Stimulated activated CD4-positive, alpha-beta T cell treated with anti-CD3 and anti-CD28 coated beads, Interleukin-12 subunit alpha, Interleukin-12 subunit beta, amount 100 ng/mL, for 4 hours (primary cell): ENCODE measurements at regions not wholly inside any gene's neighbourhood (a gene's known extent, or its start where the extent isn't known, plus 50 kb on each side); places are given as distances from the start of the nearest gene placed in this dataset.

Experiments used
- DNase-seq: peaks from one replicate; pipeline ENCODE4 v3.0.0-alpha.2; 2020

DNA sequence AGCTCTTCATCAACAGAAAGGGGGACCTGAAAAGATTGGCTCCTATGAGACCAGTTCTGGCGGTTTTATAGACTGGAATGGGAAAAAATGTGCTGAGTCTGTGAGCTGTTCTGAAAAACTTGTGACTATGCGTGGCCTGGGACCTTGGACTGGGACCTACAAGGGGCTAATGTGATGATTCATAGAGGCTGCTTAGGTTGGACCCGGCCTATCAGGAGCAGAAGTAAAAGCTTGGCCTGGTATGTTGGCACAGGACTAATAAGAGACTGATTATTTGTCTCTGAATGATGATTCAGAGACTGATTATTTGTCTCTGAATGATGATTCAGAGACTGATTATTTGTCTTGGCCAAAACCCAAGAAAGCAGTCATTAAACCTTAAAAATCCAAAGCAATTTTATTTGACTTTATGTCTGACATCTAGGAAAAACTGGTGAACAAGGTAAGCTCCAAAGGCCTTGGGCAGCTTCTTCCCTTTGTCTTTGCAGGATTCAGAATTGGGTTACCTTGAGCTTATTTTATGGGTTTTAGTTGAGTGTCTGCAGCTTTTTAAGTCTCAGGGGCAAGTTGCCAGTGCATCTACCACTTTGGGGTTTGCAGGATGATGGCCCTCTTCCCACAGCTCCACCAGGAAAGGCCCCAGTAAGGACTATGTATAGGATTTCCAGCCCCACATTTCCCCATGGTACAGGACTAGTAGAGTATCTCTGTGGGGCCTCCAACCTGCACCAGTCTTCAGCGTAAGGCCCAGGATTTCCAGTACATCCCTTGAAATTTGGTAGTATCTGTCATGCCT, 390.3 kb downstream of the KDM5D start:
- DNase-seq, result no peak

DNA sequence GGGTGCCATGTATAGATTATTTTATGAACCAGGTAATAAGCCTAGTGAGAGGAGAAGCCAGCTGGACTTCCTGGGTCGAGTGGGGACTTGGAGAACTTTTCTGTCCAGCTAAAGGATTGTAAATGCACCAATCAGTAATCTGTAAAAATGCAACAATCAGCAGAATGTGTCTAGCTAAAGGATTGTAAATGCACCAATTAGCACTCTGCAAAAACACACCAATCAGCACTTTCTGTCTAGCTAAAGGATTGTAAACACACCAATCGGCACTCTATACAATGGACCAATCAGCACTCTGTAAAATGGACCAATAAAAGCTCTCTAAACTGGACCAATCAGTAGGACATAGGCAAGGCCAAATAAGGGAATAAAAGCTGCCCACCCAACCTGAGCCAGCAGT, 392.9 kb downstream of the KDM5D start:
- no peak for DNase-seq

DNA sequence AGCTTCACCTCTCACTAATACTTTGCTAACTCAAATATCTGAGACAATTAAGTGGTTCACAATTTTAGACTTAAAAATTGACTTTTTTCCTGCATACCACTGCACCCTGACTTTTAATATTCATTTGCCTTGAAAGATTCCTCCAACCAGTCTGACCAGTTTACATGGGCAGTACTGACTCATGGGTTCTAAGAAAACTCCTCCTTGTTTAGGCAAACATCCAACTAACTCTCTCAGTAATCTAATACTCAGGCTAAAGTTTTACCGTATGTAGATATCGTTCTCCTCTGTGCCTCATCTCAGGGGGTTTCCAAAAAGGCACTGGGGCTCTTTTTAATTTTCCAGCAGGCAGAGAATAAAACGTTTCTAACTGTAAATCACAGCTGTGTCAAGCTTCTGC, 422.8 kb downstream of the KDM5D start:
- DNase-seq, result no peak

DNA sequence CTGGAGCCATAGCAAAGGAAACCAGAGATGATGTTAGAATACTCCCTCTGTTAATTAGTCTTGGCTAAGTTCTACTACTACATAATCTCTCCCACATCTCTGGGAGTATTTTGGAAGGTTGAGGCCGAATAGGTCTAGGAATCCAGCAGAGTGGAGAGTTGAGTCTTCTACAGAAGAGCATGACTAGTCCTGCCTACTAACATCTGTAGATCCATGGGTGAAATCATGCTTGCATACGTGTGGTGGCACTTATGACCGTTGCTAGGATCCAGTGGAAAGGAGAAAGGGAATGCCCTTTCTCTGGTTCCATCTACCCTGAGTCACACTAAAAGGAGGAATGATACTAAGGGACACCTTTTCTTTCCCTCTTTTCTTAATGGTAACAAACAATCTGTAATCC, 425.4 kb downstream of the KDM5D start:
- DNase-seq, result no peak

DNA sequence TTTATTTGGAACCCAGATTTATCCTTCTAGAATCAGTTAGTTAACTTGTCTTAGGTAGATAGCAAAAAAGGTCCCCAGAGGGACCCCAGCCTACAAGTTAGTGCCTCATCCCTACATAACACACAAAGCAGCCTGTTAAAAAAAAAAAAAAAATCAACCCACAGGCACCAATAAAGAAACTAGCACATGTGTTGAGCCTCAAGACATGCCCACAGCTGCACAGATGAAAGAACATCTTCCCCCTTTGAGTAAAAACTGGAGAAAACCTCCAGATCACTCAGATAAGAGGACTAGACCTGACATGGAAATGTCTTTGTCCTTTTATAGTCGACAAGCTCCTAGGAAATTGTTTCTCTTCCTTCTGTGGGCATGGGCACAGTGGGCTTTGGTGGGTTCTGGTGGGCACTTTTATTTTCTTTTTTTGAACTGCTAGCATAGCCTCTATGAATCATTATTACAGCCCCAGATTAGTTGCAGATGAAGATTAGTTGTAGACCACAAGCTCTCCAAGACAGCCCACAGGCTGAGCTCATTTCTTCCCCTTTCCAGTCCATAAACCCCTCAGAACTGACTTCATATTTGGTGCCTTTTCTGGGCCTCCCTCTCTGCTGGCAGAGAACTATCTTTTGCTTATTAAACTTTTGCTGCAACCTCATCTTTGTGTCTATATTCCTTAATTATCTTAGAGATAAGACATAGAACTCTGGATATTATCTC, 427.1 kb downstream of the KDM5D start:
- DNase-seq, result no peak

DNA sequence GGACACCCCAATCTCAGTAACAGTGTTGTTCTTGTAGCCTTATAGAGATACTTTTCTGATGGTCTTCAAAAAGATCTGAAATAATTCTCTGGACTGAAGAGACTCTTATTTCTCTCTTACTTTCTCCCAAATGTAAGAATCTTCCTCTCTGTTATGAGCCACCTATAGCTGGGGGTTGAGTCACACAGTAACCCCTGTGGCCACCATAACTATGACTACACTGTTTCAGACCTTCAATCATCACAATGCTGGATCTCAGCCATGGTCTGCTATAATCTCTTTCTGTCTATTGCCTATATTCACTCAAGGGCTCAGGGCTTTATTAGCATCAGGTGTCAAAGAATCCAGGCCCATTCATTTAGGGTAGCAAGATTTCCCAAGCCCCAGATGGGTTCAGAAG, 436.9 kb downstream of the KDM5D start:
- DNase-seq, result no peak

DNA sequence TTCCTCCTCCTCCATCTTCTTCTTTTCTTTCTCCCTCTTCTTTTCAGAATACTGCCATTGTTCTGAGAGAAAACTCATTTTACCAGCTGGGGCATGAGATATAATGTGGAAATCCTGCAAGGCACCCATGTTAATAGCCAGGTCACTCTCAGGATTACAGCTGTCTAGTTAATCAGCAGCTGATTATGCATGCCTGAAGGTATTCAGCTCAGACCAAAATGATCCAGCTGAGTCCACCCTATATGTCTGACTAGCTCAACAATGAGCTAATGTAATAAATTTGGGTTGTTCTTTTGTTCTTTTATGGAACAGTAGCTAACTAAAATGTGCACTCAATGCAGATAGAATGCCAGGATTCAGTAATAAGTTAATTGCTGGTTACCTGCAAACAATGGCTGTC, 441.4 kb downstream of the KDM5D start:
- no peak for DNase-seq

DNA sequence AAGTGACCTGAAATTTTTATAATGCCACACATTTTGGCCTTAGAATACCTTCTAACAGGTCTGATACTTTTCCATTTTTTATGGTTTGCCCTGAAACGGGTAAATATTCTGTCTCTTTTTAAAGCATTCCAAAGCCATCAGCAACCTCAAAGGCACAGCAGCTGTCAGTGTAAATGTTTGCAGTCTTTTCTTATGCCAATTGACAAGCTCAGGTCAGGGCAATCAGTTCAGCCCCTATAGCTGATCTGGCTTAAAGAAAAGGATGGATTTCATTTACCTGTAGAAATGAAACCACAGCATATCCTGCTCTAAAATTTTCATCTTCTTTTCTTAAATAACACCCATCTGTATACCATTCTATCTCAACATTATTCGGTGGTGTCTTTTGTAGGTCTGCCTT, 453.6 kb downstream of the KDM5D start:
- no peak for DNase-seq

DNA sequence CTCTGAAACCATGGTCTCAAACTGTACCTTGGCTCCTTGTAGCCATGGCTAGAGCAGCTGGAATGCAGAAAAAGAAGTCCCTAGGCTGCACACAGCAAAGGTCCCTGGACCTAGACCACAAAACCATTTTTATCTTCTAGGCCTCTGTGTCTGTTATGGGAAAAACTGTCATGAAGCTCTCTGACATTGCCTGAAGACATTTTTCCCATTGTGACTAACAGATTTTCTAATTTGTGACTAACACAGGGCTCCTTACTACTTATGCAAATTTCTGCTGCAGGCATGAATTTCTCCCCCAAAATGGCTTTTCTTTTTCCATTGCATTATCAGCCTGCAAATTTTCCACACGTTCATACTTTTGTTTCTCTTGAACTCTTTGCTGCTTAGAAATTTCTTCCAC, 470.4 kb downstream of the KDM5D start:
- DNase-seq, result no peak

DNA sequence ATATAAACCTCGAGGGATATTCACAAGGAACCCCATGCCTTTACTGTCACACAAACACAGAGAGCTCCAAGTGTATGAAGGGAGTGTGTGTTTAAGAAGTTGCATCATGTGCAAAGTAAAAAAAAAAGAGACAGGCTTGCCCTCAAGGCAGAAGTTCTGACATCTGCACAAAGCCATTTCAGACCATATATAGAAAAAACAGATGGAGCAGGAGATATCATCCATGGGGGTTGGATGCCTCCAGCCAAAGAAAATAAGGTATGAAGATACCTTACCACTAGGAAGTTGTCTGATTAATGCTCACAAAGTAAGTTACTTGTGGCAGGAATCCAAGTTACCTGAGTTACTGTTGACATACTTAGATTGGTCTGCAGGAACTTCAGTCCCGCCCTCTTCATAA, 476.2 kb downstream of the KDM5D start:
- no peak for DNase-seq

DNA sequence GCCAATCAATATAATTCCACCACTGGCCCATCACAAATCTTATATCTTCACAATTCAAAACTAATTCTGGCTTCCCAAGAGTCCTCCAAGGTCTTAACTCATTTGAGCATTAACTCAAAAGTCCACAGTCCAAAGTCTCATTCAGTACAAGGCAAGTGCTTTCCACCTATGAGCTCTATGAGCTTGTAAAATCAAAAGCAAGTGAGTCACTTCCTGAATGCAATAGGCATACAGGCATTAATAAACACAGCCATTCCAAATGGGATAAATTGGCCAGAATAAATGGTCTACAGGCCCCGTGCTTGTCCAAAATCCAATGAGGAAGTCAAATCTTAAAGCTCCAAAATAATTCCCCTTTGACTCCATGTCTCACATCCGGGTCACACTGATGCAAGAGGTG, 479.1 kb downstream of the KDM5D start:
- DNase-seq, result no peak

DNA sequence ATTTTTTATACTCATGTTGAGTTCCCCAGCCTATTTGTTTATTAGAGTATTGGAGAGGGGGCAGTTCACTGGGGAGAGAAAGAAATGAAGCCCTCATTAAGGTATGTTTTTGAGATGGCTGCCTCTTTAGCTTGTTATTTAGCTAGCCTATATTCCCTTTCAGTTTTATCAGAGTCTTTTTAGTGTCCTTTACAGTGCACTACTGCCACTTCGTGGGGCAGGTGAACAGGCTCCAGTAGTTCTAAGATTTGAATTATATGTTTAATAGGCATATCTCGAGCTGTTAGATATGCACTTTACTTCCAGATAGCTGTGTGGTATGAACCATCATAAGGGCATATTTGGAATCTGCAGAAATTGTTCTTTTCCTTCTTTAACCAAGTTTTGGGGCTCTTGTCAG, 482.2 kb downstream of the KDM5D start:
- DNase-seq, result no peak

DNA sequence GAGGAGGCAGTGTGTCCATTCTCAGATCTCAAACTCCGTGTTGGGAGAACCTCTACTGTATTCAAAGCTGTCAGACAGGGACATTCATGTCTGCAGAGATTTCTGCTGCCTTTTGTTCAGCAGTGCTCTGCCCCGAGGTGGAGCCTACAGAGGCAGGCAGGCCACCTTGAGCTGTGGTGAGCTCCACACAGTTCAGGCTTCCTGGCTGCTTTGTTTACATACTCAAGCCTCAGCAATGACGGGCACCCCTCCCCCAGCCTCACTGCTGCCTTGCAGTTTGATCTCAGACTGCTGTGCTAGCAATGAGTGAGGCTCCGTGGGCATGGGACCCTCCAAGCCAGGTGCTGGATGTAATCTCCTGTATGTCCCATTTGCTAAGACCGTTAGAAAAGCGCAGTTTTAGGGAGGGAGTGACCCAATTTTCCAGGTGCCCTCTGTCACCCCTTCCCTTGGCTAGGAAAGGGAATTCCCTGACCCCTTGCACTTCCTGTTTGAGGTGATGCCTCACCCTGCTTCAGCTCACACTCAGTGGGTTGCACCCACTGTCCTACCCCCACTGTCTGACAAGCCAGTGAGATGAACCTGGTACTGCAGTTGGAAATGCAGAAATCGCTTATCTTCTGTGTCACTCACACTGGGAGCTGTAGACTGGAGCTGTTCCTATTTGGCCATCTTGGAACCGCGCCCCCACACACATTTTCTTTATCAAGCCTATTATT, 458.9 kb upstream of the HSFY2 start:
- DNase-seq, result no peak

DNA sequence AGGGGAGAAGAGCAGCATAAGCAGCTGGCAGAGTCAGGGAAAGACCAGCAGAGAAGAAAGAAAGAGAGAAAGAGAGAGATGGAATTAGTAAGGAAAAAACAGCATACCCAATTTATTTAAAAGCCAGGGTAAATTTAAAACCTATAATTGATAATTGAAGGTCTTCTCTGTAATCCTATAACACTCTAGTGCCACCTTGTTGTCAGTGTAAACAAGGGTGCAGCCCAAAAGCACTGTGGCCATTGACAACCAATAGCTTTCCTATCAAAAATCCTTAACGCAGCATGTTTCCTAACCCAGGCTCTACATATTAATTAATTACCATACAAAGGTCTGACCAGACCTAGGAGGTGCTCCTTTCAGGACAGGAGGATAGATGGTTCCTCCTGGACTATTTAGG, 447.2 kb upstream of the HSFY2 start:
- no peak for DNase-seq

DNA sequence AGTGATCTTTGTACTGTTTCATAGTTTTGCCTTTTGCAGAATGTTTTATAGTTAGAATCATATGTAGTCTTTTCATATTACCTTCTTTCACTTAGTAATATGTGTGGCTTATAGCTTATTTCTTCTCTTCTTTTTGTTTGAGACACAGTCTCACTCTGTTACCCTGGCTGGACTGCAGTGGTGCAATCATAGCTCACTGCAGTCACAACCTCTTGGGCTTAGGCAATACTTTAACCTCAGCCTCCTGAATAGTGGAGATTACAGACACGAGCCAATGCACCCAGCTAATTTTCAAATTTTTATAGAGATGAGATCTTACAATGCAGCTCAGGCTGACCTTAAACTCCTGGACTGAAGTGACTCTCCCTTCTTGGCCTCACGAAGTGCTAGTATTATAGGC, 435.4 kb upstream of the HSFY2 start:
- no peak for DNase-seq

DNA sequence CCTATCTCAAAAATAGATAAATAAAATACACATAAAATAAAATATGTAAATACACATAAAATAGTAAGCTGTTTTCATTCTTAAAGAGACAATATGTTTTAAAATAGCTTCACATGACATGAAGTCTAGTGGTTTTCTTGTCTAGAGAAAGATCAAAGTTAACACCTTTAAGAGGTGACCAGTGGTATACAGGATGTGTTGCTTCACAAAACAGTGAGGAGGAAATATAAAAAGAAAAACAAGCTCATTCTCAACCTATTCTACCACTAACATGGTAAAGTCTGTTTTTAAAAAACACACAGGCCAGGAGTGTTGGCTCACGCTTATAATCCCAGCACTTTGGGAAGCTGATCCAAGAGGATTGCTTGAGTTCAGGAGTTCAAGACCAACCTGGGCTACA, 433.5 kb upstream of the HSFY2 start:
- no peak for DNase-seq

DNA sequence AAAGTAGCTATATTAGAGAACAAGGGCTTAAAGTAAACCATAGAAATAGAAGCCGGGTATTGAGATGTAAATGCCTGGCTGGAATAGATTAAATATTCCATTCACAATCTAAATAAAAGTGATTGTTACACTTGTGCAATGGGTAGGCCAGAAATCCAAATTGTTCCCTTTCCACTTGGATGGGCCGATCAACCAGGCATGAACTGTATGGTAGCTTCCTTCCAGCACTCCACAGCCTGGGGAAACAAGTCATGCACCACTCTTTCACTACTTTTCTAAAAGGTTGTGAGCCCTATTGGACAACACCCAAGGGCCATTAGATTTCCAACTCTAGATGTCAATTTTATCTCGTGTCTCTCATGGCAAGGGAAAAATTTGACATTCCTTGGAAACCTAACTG, 407.3 kb upstream of the HSFY2 start:
- DNase-seq, result no peak

DNA sequence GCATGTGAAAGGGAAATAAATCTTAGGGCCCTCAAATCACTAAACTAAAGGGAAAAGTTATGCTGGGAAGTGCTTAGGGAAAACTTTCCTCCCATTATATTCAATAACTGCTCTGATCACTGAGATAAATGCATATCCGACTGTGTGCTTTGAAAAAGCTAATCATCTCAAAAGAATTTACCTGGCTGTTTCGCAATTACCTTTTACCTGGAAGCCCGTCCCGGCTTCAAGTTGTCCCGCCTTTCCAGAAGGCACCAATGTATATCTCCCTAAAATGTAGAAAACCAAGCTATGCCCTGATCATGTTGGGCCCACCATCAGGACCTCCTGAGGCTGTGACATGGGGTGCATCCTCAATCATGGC, 394.6 kb upstream of the HSFY2 start:
- no peak for DNase-seq

DNA sequence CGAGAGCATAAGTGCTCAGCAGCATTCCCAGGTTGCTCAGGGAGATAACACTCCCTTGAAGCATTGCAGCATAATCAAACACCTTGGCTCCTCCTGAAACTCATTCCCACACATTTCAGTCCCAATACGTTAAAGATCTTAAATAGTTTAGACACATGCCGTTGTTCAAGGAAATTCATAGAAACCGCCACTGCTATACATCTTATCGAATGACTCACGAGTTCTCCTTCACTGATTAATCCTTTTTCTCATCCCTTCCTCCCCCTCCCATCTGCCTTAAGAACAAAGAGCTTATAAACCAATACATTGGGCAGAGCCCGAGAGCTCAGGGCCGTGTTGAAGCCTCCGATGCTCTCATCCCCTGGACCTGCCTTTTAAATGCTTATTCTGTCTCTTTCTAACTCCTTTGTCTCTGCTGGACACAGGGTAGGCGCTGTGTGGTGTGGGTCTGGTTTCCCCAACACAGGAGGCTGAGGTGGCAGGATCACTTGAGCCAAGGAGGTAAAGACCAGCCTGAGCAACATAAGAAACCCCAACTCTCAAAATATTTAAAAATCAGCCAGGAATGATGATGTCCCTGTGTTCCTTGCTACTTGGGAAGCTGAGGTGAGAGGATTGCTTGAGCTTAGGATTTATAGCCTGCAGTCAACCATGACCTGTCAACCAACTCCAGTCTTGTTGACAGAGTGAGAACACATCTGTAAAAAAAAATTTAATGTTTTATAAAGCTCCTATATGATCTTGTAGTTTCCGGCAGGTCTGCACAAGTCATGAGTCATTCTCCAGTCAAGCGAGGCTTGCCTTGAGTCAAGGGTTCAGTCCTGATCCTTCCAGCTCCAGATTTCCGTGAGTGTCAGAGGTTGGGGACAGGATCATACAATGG, 394.0 kb upstream of the HSFY2 start:
- DNase-seq, result no peak

DNA sequence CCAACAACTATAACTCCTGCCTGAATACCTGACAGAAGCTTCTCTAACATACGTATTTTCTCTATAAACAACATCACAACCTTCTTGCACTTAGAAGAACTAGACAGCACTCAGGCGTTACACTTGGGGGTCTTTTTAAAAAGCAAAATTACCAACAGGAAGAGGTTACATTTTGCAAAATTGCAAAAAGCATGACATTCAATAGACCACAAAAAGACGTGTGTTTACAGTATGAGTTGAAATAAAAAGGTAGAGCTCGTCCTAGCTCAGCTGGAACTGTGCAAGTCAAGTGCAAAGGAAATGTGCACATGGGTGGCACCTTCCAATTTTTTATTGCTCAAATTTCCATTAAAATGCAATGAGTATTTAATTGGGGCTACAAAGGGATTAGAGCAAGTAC, 375.2 kb upstream of the HSFY2 start:
- DNase-seq, result no peak

DNA sequence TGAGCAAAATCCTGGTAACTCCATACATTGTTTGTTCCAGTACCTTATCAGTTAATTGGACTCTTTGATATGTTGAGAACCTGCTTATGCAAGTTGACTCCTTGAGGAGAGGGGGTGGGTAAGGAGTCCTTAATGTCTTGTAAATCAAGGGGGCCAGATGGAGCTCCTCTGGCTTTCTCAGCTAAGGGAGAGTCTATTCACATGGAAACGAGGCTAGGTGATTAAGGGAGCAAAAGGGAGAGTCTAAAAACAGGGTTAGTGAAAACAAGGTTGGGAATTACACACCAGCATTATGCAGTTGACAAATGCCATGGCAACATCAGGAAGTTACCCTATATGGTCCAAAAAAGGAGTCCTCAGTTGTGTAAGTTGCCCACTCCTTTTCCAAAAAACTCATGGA, 372.8 kb upstream of the HSFY2 start:
- no peak for DNase-seq

DNA sequence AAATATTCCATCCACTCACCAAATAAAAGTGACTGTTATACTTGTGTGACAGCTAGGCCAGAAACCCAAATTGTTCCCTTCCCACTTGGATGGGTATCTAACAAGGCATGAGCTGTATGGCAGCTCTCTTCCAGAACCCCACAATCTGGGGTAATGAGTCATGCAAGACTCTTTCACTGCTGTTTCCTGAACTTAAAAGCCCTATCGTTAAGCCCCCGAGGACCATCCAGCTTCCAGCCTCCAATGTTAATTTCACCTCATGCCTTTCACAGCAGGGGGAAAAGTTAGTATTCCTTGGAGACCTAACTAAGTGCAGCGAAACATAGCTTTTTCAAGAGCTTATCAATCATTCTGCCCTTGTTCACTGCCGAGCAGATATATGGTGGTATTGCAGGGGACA, 368.6 kb upstream of the HSFY2 start:
- DNase-seq, result no peak

DNA sequence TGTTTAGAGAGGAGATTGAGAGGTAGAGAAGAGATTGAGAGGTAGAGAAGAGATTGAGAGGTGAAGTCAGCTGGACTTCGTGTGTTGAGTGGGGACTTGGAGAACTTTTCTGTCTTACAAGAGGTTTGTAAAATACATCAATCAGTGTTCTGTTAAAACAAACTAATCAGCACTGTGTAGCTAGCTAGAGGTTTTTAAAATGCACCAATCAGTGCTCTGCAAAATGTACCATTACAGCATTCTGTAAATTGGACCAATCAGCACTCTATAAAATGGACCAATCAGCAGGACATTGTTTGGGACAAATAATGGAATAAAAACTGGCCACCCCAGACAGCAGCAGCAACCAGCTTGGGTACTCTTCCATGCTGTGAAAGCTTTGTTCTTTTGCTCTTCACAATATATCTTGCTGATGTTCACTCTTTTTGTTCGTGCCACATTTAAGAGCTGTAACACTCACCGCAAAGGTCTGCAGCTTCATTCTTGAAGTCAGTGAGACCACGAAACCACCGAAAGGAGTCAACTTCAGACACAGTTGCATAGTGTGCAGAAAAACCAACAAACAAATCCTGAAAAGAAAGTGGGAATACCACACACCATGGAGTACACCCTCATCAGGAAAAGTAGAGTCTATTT, 366.9 kb upstream of the HSFY2 start:
- DNase-seq, result no peak
